NCI-H2107 treated with DMSO at 0.1 percent for 48 hours (cell line): ENCODE measurements at regions not wholly inside any gene's neighbourhood (a gene's known extent, or its start where the extent isn't known, plus 50 kb on each side); places are given as distances from the start of the nearest gene placed in this dataset.
"Not testable (repeated sequence)": the region's sequence is repeated elsewhere in the genome, so short reads cannot be mapped to it uniquely, and the experiment has no call there.

Source experiments
- DNase-seq: peaks from one replicate; lab custom pipeline; 2025; ENCODE audit not compliant: unreplicated experiment; lab: John Stamatoyannopoulos, UW

- no peak for DNase-seq
Measured at GRCh38 chr1:55448261-55448660, 233.1 kb upstream of the USP24 start.

- no peak for DNase-seq
Measured at GRCh38 chr1:55447488-55447887, 232.3 kb upstream of the USP24 start.

- no peak for DNase-seq
Measured at GRCh38 chr1:55446351-55446750, 231.2 kb upstream of the USP24 start.

GRCh38 chr1:55445416-55445815 is 230.3 kb upstream of the USP24 start:
- DNase-seq, result no peak

- DNase-seq, result no peak
Measured at GRCh38 chr1:55444667-55445066, 229.5 kb upstream of the USP24 start.

- peak; percentile 87 for DNase-seq
Measured at GRCh38 chr1:55443175-55443915, 228.2 kb upstream of the USP24 start.

GRCh38 chr1:55441489-55441888 is 226.3 kb upstream of the USP24 start:
- no peak for DNase-seq

- DNase-seq, result no peak
Measured at GRCh38 chr1:55437692-55438091, 222.5 kb upstream of the USP24 start.

- not testable (repeated sequence) for DNase-seq
Measured at GRCh38 chr1:55430720-55431119, 215.6 kb upstream of the USP24 start.

- not testable (repeated sequence) for DNase-seq
Measured at GRCh38 chr1:55430206-55430605, 215.0 kb upstream of the USP24 start.

- DNase-seq, result no peak
Measured at GRCh38 chr1:55428944-55429931, 214.1 kb upstream of the USP24 start.

GRCh38 chr1:55428231-55428630 is 213.1 kb upstream of the USP24 start:
- no peak for DNase-seq

- no peak for DNase-seq
Measured at GRCh38 chr1:55427606-55428005, 212.4 kb upstream of the USP24 start.

GRCh38 chr1:55426619-55427018 is 211.5 kb upstream of the USP24 start:
- DNase-seq, result no peak

GRCh38 chr1:55426156-55426555 is 211.0 kb upstream of the USP24 start:
- no peak for DNase-seq

- DNase-seq, result no peak
Measured at GRCh38 chr1:55425310-55425930, 210.3 kb upstream of the USP24 start.

- DNase-seq, result no peak
Measured at GRCh38 chr1:55423376-55423775, 208.2 kb upstream of the USP24 start.

GRCh38 chr1:55420929-55421716 is 206.0 kb upstream of the USP24 start:
- no peak for DNase-seq

- no peak for DNase-seq
Measured at GRCh38 chr1:55420026-55420425, 204.9 kb upstream of the USP24 start.

- no peak for DNase-seq
Measured at GRCh38 chr1:55418208-55419000, 203.2 kb upstream of the USP24 start.
